ENCODE measurements at regions not wholly inside any gene's neighbourhood (a gene's known extent, or its start where the extent isn't known, plus 50 kb on each side); places are given as distances from the start of the nearest gene placed in this dataset.

- no peak for DNase-seq (ENCODE audit: low read depth)
Measured at GRCh38 chr1:224846119-224846907, 83.2 kb upstream of the DNAH14 start.

GRCh38 chr1:224850446-224850845 lies 79.0 kb upstream of the DNAH14 start:
- DNase-seq (ENCODE audit: low read depth): no peak

- DNase-seq (ENCODE audit: low read depth): peak; percentile 5
Measured at GRCh38 chr1:224851210-224851847, 78.1 kb upstream of the DNAH14 start.

DNA sequence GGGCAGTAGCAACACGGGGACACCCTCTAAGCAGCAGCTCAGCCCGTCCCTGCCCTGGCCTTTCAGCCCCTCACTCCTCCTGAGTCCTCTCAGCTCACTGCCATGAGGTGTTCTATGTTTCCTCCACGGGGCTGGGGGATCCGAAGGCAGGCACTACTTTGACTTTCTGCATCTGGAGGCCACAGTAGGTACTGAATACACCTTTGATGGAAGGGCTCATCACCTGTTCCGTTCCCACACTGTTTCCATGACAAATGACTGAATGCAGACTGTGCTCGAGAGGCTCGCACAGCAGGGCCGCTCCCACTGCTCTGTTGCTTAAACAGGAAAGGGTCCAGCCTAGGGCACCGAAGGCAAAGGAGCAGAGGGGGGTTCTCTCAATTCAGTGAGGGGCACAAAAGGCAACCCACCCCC lies 77.6 kb upstream of the DNAH14 start:
- no peak for DNase-seq (ENCODE audit: low read depth)

DNA sequence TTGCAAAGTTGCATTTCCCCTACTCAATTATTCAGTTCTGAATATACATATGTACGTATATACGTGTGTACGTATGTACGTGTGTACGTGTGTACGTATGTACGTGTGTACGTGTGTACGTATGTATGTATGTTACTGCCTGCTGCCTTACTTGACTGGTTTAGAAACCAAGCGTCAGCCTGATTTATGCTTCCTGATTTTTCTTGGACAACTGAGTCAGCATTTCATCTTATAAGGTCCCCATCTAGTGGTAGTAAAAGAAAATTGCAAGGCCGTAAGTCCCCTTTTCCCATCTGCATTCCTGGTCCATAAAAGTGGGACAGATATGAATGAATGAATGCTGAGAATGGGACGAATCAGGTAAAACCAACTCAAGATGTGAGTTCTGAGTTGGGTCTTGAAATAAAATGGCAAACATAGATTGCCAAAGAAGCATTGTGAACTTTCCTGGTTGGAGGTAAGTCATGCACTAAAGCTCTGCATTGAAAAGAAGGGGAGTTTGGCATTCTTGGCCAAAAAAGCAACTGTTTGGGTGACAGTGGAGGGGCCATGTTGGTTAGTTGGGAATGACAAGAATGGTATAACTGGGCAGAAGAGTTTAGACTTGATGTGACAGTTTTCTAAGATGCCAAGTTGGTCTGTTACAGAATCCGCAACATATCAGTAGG lies 76.4 kb upstream of the DNAH14 start:
- peak; percentile 4 for DNase-seq (ENCODE audit: low read depth)

DNA sequence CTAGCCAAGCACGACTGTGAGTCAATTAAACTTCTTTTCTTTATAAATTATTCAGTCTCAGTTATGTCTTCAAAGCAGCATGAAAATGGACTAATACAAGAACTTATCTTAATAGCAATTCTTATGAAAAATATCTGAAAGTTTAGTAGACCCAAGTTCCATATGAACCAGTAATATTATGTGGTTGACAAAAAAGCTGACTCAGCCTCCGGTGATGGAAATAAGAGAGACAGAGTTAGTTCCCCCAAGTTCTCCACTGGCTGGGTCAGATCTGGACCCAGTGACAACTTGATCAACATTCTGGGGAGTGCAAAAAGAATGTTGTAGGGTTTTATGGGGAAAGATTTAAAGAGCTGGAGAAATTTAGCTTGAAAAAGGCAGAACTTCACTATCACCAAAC lies 72.5 kb upstream of the DNAH14 start:
- DNase-seq (ENCODE audit: low read depth): no peak

- DNase-seq (ENCODE audit: low read depth): no peak
Measured at GRCh38 chr1:224859651-224860050, 69.8 kb upstream of the DNAH14 start.

DNA sequence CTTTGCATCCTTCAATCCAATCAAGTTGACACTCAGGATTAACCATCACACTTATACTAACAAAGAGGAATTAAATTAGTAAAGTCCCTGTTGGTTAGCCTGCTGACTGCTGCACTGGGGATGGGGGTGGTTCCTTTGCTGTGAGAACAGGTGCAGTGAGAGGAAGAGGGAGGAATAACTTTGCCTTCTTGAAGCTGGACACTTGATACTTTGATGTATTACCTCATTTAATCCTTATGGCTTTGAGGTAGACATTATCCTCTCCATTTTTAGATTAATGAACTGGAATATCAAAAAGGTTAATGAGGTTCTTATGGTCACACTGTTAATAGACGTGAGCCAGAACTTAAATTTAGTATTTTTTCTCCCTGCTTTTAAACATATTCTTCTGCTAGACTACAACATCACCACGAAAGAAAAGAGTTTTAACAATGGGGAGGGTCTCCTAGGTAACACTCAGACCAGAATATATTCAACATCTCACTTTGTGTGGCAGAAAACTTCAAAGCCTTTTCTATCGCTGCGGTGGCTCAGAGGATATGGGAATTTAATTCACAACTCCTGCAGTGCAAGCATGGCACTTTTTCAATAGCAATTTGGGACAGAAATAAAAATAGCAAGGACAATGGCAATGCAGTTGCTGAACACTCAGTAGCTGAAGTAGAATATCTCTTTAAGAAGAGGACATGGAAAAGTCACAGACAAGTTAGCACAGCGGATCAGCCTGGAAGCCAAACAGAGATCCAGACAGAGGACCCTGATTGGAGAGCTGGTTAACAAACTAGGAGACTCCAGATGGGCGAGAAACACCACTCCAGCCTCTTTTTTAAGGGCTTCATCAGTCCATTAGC lies 68.8 kb upstream of the DNAH14 start:
- DNase-seq (ENCODE audit: low read depth): no peak

DNA sequence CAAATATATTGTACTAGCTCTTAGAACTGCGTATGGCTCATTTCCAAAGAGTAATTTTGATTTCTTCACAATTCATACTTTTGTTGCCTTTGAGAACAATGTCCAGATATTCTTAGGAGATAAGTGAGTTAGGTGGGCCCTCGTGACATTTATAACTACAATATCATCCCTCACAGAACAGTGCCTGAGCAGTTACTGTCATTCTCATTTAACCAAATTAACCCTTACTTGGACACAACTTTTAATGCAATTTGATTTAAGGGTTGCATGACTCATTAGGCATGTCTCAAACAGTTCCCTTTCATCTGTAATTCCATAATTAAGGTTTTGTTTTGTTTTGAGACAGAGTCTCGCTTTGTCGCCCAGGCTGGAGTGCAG lies 68.1 kb upstream of the DNAH14 start:
- DNase-seq (ENCODE audit: low read depth): no peak

GRCh38 chr1:224863486-224863885 lies 66.0 kb upstream of the DNAH14 start:
- DNase-seq (ENCODE audit: low read depth): no peak

DNA sequence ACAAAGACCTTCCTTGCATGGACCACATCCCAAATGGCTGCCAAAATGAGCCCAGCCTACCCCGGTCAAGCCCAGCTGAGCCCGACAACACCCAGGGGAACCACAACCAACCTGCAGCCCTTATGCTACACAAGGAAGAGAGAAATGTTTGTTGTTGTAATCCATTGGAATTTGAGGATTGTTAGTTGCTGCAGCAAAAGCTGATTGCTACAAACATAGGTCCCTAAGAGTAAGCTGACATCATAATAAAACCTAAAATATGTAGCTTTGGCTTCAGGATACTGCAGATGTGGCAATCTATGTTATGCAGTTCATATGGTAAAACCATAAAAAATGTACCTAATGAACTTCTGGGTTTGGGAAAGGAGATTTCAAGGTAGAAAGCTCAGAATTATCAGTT lies 65.5 kb upstream of the DNAH14 start:
- DNase-seq (ENCODE audit: low read depth): no peak

DNA sequence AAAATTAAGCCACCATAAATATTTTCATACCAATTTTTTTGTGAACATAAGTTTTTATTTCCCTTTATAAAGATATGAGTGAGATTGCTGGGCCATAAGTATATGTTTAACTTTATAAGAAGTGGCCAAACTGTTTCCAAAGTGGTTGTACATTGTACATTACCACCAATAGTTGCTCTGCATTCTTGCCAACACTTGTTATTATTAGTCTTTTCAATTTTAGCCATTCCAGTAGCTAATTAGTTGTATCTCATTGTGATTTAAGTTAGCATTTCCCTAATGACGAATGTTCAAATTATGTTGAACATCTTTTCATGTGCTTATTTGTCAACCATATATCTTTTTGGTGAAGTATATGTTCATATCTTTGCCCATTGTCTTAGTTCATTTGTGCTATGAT lies 64.0 kb upstream of the DNAH14 start:
- DNase-seq (ENCODE audit: low read depth): no peak

GRCh38 chr1:224866940-224867339 lies 62.5 kb upstream of the DNAH14 start:
- no peak for DNase-seq (ENCODE audit: low read depth)

DNA sequence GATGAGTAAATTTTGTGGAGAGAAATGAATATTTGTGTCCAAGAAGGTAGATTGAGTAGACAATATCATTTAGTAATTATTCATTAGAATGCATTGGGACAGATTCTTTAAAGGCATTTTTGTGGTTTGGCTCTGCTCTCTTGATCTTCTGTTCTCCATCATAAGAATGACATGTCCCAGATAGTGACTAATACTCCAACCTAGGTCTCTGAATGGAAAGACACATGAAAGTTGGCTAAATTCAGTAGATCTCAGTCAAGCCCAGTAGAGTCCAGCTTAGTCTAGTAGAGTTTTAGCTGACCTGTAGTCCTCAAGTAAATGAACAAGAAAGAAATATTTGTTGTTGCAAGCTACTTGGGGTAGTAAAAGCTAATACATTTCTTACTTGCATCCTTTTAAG lies 61.8 kb upstream of the DNAH14 start:
- DNase-seq (ENCODE audit: low read depth): no peak

GRCh38 chr1:224872832-224873433 lies 56.5 kb upstream of the DNAH14 start:
- no peak for DNase-seq (ENCODE audit: low read depth)

DNA sequence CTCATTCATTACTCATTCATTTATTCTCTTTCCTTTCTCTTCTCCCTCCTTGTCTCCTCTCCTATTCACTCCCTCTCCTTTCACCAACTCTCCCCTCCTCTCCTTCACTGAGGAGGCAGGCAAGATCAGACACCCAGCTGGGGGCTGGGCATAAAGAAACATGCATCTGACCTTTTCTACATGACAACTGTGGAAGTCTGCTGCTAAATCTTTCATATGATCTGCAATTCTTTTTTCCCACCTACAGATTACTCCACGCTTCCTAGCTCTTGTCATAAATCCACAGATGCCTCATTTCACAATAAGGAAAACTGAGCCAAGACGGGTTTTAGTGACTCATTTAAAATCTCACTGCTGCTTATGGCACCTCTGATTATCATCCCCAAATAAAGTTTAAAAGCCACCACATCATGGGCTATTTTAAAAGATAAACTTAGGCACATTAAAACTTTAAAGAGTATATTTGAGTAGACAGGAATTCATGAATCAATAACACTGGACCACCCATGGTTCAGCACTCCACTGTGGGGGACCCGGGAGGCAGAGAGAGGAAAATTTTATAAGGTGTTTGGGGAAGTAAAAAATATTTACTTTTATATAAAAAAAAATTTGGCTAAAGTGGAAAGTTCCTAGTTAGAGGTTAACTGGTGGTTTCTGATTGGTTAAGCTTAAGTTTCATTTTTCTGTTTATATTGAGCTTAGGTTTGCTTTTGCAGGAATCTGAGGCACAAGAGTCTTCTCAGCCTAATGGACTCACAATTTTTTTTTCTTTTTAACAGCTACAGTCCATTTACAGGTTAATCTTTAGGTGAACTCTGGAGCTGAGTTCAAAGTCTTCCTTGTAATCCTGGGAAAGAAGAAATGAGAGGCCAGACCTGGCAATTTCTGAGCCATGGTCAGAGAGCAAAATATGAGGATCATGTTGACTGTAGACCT lies 55.8 kb upstream of the DNAH14 start:
- no peak for DNase-seq (ENCODE audit: low read depth)

DNA sequence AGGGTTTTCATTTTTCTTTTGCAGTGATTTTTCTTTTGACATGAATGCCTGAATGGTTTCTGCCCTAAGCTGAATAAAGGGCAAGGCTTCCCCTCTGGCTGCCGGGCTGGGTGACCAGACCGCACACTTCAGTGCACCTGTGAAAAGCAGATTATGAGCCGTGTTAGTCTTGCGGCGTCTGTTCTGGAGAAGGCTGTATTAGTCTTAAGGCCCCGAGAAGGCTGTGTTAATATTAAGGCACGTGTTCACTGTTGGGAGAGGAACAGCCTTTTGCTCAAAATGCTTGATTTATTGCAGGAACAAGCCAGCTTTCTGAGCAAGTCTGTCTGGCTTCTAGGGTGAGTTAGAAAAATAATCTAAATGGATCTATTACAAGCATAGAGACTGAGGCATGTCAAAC lies 54.7 kb upstream of the DNAH14 start:
- DNase-seq (ENCODE audit: low read depth): no peak

- no peak for DNase-seq (ENCODE audit: low read depth)
Measured at GRCh38 chr1:224879162-224879803, 50.2 kb upstream of the DNAH14 start.
